H9 (cell line): ENCODE measurements at regions not wholly inside any gene's neighbourhood (a gene's known extent, or its start where the extent isn't known, plus 50 kb on each side); places are given as distances from the start of the nearest gene placed in this dataset.

Experiments used
- DNase-seq: peaks from one replicate; pipeline ENCODE4 v3.0.0-alpha.2; 2017
- H2AFZ ChIP-seq: one replicate; pipeline ENCODE4 v1.6.1; 2013; ENCODE audit warnings: mild to moderate bottlenecking, low read length, control low read depth, moderate library complexity
- H2AK5ac ChIP-seq: 2 replicates; pipeline ENCODE4 v1.6.1; 2013; ENCODE audit warnings: low read length, control low read depth, mixed read lengths; ENCODE audit not compliant: insufficient read length
- H2BK120ac ChIP-seq: one replicate; pipeline ENCODE4 v1.6.1; 2013; ENCODE audit warnings: low read depth, mild to moderate bottlenecking, low read length, control low read depth, inconsistent platforms; ENCODE audit not compliant: poor library complexity, severe bottlenecking
- H2BK12ac ChIP-seq: 2 replicates; pipeline ENCODE4 v1.6.1; 2013; ENCODE audit warnings: low read length, control low read depth, mixed read lengths, low read depth; ENCODE audit not compliant: insufficient read length
- H2BK15ac ChIP-seq: 2 replicates; pipeline ENCODE4 v1.6.1; 2013; ENCODE audit warnings: low read depth, low read length, control low read depth
- H2BK20ac ChIP-seq: one replicate; pipeline ENCODE4 v1.6.1; 2013; ENCODE audit warnings: low read depth, mild to moderate bottlenecking, low read length, control low read depth, inconsistent platforms; ENCODE audit not compliant: poor library complexity, severe bottlenecking
- H2BK5ac ChIP-seq: 2 replicates; pipeline ENCODE4 v1.6.1; 2013; ENCODE audit warnings: low read length, control low read depth, mixed read lengths; ENCODE audit not compliant: insufficient read length
- H3K14ac ChIP-seq: 2 replicates; pipeline ENCODE4 v1.6.1; 2013; ENCODE audit warnings: low read length, control low read depth; ENCODE audit not compliant: insufficient read depth
- H3K18ac ChIP-seq: 2 replicates; pipeline ENCODE4 v1.6.1; 2013; ENCODE audit warnings: low read depth, mild to moderate bottlenecking, mixed read lengths, low read length, control low read depth; ENCODE audit not compliant: insufficient read length
- H3K23ac ChIP-seq: 2 replicates; pipeline ENCODE4 v1.6.1; 2013; ENCODE audit warnings: low read length, control low read depth, mixed read lengths, low read depth; ENCODE audit not compliant: insufficient read length
- H3K23me2 ChIP-seq: 2 replicates; pipeline ENCODE4 v1.6.1; 2013; ENCODE audit warnings: low read depth, mild to moderate bottlenecking, mixed read lengths, low read length, control low read depth; ENCODE audit not compliant: insufficient read length, poor library complexity, severe bottlenecking
- H3K27ac ChIP-seq: 2 replicates; pipeline ENCODE4 v1.5.1; 2013; ENCODE audit warnings: low read length, control low read depth, mixed read lengths, low read depth; ENCODE audit not compliant: insufficient read length
- H3K27me3 ChIP-seq: 2 replicates; pipeline ENCODE4 v1.6.1; 2013; ENCODE audit warnings: low read length, control low read depth, inconsistent platforms; ENCODE audit not compliant: insufficient read depth
- H3K4ac ChIP-seq: 2 replicates; pipeline ENCODE4 v1.6.1; 2013; ENCODE audit warnings: low read depth, mild to moderate bottlenecking, control low read depth, inconsistent platforms, low read length, moderate library complexity
- H3K4me1 ChIP-seq: 2 replicates; pipeline ENCODE4 v1.6.1; 2013; ENCODE audit warnings: low read length, control low read depth, inconsistent platforms; ENCODE audit not compliant: insufficient read depth
- H3K4me2 ChIP-seq: 2 replicates; pipeline ENCODE4 v1.6.1; 2013; ENCODE audit warnings: low read length, control low read depth, mixed read lengths; ENCODE audit not compliant: insufficient read length, insufficient read depth
- H3K56ac ChIP-seq: 2 replicates; pipeline ENCODE4 v1.6.1; 2013; ENCODE audit warnings: low read depth, mild to moderate bottlenecking, mixed read lengths, low read length, control low read depth; ENCODE audit not compliant: insufficient read length
- H3K79me1 ChIP-seq: 2 replicates; pipeline ENCODE4 v1.6.1; 2013; ENCODE audit warnings: low read depth, mild to moderate bottlenecking, moderate library complexity, low read length, control low read depth, inconsistent platforms; ENCODE audit not compliant: insufficient read depth, poor library complexity, severe bottlenecking
- H3K79me2 ChIP-seq: 2 replicates; pipeline ENCODE4 v1.6.1; 2013; ENCODE audit warnings: low read length, control low read depth, inconsistent platforms; ENCODE audit not compliant: insufficient read depth
- H3K9ac ChIP-seq: 2 replicates; pipeline ENCODE4 v1.6.1; 2013; ENCODE audit warnings: low read length, control low read depth, mixed read lengths; ENCODE audit not compliant: insufficient read length; ENCODE audit errors: extremely low read depth
- H3K9me3 ChIP-seq: one replicate; pipeline ENCODE4 v1.6.1; 2013; ENCODE audit warnings: low read depth, low read length, inconsistent platforms; ENCODE audit not compliant: control insufficient read depth
- H3T11ph ChIP-seq: one replicate; pipeline ENCODE4 v1.6.1; 2013; ENCODE audit warnings: mild to moderate bottlenecking, low read length, control low read depth, inconsistent platforms
- H4K20me1 ChIP-seq: one replicate; pipeline ENCODE4 v1.6.1; 2013; ENCODE audit not compliant: control insufficient read depth, insufficient read length, insufficient read depth
- H4K5ac ChIP-seq: 2 replicates; pipeline ENCODE4 v1.6.1; 2013; ENCODE audit warnings: low read depth, mild to moderate bottlenecking, mixed read lengths, low read length, control low read depth; ENCODE audit not compliant: insufficient read length
- H4K8ac ChIP-seq: replicated peaks from 2 replicates; pipeline ENCODE4 v1.6.1; 2013; ENCODE audit warnings: low read length, control low read depth, mixed read lengths, low read depth; ENCODE audit not compliant: insufficient read length
- H4K91ac ChIP-seq: 2 replicates; pipeline ENCODE4 v1.6.1; 2013; ENCODE audit warnings: low read depth, mild to moderate bottlenecking, moderate library complexity, mixed read lengths, low read length, control low read depth; ENCODE audit not compliant: insufficient read length
- H3K27ac Mint-ChIP-seq, 3 experiments: 2 replicates in 2 of 3; 3 replicates in 1 of 3; pipeline ENCODE4 v1.8.0; 2020 to 2021; ENCODE audit warnings: mixed read lengths in 3 of 3, mild to moderate bottlenecking in 1 of 3, moderate library complexity in 1 of 3
- H3K27me3 Mint-ChIP-seq: 2 replicates; pipeline ENCODE4 v1.8.0; 2021; ENCODE audit warnings: low read depth, mild to moderate bottlenecking, moderate library complexity, mixed read lengths
- H3K36me3 Mint-ChIP-seq, 3 experiments: 2 replicates in 2 of 3; 3 replicates in 1 of 3; pipeline ENCODE4 v1.8.0; 2020 to 2021; ENCODE audit warnings: low read depth in 3 of 3, mixed read lengths in 3 of 3; ENCODE audit not compliant: insufficient read depth in 1 of 3
- H3K4me1 Mint-ChIP-seq, 2 experiments: 2 replicates each; pipeline ENCODE4 v1.8.0; 2020; ENCODE audit warnings: mixed read lengths in 2 of 2
- H3K4me3 Mint-ChIP-seq, 2 experiments: 2 replicates in 1 of 2; 3 replicates in 1 of 2; pipeline ENCODE4 v1.8.0; 2020 to 2021; ENCODE audit warnings: mild to moderate bottlenecking in 2 of 2, mixed read lengths in 2 of 2, moderate library complexity in 1 of 2
- H3K9me3 Mint-ChIP-seq, 2 experiments: 2 replicates in 1 of 2; 3 replicates in 1 of 2; pipeline ENCODE4 v1.8.0; 2020; ENCODE audit warnings: mild to moderate bottlenecking in 2 of 2, mixed read lengths in 2 of 2, moderate library complexity in 1 of 2
- WGBS: extraction: QIAGEN DNeasy Blood & Tissue Kit; methylation state at CpG from one replicate; pipeline ENCODE4 v1.1.7; 2013; ENCODE audit warnings: missing lambda C conversion rate, low lambda C conversion rate, mixed read lengths; ENCODE audit not compliant: insufficient read length; ENCODE audit errors: extremely low coverage; 5-methylcytosine and 5-hydroxymethylcytosine counted together
- TF ChIP-seq, protein P1 (sequence below): fragments of 200-600 bp; sonication (generic); conservative IDR thresholded peaks from 3 replicates; pipeline ENCODE4 v1.8.0; 2021; ENCODE audit warnings: antibody characterized with exemption, mild to moderate bottlenecking

DNA sequence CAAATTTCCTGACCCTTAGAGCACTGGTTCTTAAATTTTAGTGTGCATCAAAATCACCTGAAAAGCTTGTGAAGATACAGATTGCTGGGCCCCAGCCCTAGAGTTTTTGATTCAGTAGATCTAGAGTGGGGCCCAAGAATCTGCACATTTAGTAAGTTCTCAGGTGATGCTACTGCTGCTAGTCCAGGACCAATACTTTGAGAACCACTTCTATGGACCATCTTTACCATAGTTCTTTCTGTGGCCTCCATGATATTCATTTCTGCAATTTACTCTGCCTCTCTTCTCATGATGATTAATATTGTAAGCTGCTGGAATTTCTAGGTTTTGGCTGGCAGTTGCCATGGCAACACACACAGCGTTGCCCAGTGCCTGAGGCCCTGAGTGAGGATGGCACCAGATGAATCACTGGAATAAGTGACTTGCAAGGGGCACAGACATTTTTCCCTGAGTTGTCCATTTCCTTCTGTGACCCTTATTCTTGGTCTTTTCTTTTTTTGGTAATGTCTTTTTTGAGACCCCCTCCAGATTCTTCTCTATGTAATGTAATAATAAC is 83.6 kb downstream of the PPP1R2C start:
- Histone ChIP-seq H4K5ac (no peak overlapping the region), H3K4ac (no peak overlapping the region), H3K9ac (no peak overlapping the region), H2BK20ac (no peak overlapping the region), H2BK15ac (no peak overlapping the region), H2BK120ac (no peak overlapping the region), H2BK5ac (no peak overlapping the region), H4K8ac (no peak overlapping the region), H3K27me3 (0 out of 2 replicates have a peak, but pooled peaks cover 3% of the 10 kb centered on the region), H3K4me1 (peaks cover 5% of the 10 kb centered on the region; the same call in 1 of the 2 replicates), H3K9me3 (no peaks in the 10 kb centered on the region), H3K23ac (no peak overlapping the region), H3K18ac (no peak overlapping the region), H2BK12ac (no peak overlapping the region), H4K91ac (no peak overlapping the region), H3K79me2 (no peaks in the 10 kb centered on the region), H3T11ph (no peak overlapping the region), H3K27ac (no peak overlapping the region), H3K56ac (no peak overlapping the region), H2AK5ac (no peak overlapping the region), H3K4me2 (no peak overlapping the region), H3K23me2 (no peaks in the 10 kb centered on the region), H2AFZ (no peak overlapping the region), H3K79me1 (no peaks in the 10 kb centered on the region), H4K20me1 (no peaks in the 10 kb centered on the region), H3K14ac (no peak overlapping the region)
- no peak overlapping the region for H3K27ac Mint-ChIP-seq
- no CpG with 5 or more reads among the region's 1 CpG for WGBS
- TF ChIP-seq, protein P1, sequence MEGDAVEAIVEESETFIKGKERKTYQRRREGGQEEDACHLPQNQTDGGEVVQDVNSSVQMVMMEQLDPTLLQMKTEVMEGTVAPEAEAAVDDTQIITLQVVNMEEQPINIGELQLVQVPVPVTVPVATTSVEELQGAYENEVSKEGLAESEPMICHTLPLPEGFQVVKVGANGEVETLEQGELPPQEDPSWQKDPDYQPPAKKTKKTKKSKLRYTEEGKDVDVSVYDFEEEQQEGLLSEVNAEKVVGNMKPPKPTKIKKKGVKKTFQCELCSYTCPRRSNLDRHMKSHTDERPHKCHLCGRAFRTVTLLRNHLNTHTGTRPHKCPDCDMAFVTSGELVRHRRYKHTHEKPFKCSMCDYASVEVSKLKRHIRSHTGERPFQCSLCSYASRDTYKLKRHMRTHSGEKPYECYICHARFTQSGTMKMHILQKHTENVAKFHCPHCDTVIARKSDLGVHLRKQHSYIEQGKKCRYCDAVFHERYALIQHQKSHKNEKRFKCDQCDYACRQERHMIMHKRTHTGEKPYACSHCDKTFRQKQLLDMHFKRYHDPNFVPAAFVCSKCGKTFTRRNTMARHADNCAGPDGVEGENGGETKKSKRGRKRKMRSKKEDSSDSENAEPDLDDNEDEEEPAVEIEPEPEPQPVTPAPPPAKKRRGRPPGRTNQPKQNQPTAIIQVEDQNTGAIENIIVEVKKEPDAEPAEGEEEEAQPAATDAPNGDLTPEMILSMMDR: no peak
- DNase-seq: no peak
- no peaks in the 10 kb centered on the region for H3K27me3 Mint-ChIP-seq
- H3K36me3 Mint-ChIP-seq: peaks cover 2 to 8% (median 4%) of the 10 kb centered on the region in 3 experiments; a peak in 4 of 7 replicates
- H3K4me3 Mint-ChIP-seq: no peak overlapping the region
- peaks cover 0 to 35% of the 10 kb centered on the region in 2 experiments; a peak in 3 of 5 replicates for H3K9me3 Mint-ChIP-seq
- H3K4me1 Mint-ChIP-seq: peaks cover 10 to 15% of the 10 kb centered on the region in 2 experiments
